ENCODE measurements at regions not wholly inside any gene's neighbourhood (a gene's known extent, or its start where the extent isn't known, plus 50 kb on each side); places are given as distances from the start of the nearest gene placed in this dataset.
"Not testable (repeated sequence)": the region's sequence is repeated elsewhere in the genome, so short reads cannot be mapped to it uniquely, and the experiment has no call there.

DNA sequence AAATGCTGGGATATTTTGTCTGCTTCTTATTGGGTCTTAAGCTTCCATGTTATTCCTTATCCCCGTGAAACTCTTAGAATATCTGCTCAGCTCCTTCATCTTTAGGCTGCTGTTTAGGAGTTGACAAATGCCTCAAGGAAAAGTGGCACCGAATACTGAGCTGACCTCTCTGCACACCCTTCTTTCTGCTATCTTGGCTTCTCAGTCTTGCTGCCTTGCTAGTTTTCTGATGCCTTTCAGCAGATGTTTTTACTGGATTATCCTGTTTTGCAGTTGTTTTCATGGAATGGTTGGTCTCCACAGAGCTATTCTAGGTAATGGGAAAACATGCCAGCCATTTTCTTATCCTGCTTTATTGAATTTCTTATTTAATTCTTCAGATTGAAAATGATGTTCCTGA lies 86.3 kb downstream of the GYPE start:
- H3K4me1 ChIP-seq, result no peaks in the 10 kb centered on the region
- no peak overlapping the region for H3K27ac ChIP-seq
- TF ChIP-seq, protein P1, sequence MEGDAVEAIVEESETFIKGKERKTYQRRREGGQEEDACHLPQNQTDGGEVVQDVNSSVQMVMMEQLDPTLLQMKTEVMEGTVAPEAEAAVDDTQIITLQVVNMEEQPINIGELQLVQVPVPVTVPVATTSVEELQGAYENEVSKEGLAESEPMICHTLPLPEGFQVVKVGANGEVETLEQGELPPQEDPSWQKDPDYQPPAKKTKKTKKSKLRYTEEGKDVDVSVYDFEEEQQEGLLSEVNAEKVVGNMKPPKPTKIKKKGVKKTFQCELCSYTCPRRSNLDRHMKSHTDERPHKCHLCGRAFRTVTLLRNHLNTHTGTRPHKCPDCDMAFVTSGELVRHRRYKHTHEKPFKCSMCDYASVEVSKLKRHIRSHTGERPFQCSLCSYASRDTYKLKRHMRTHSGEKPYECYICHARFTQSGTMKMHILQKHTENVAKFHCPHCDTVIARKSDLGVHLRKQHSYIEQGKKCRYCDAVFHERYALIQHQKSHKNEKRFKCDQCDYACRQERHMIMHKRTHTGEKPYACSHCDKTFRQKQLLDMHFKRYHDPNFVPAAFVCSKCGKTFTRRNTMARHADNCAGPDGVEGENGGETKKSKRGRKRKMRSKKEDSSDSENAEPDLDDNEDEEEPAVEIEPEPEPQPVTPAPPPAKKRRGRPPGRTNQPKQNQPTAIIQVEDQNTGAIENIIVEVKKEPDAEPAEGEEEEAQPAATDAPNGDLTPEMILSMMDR (IDR thresholded peaks at IDR 0.05 in 8 of 11, conservative IDR thresholded peaks at IDR 0.05 in 3 of 11), result no peak
- TF ChIP-seq POLR2AphosphoS5 (IDR thresholded peaks at IDR 0.05) (no peak), POLR2A (IDR thresholded peaks at IDR 0.05) (no peak)
- no peak for DNase-seq
- H3K9me3 ChIP-seq, result no peaks in the 10 kb centered on the region
- intact Hi-C loops (cut with DNase I; ENCODE audit: low total_unique reads), result no loop called here
- H3K4me3 ChIP-seq, result no peak overlapping the region
- no peaks in the 10 kb centered on the region for H3K36me3 ChIP-seq
- H3K27me3 ChIP-seq (replicated peaks in 1 of 7), result no peaks in the 10 kb centered on the region
- WGBS, 5 donors, result 85 to 96% (median 87%) methylated on average over 2 of the region's 2 CpGs

DNA sequence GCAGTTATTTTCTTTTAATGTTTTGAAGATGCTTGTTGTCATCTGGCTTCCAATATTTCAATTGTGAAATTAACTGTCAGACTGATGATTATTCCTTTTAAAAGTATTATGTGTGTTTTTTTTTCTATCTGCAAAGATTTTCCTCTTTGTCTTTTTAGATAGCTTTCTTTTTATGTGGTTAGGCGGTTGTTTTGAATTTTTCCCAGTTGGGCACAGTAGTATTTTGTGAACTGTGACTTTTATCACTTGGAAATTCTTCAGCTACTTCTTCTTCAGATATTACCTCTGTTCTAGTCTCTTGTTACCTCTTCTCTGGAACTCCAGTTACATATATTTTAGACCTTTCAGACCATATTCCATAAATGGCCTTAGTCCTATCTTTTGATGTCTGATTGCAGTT lies 87.5 kb downstream of the GYPE start:
- H3K4me3 ChIP-seq; DNase-seq; H3K27ac ChIP-seq; H3K9me3 ChIP-seq; intact Hi-C loops (cut with DNase I; ENCODE audit: low total_unique reads); H3K4me1 ChIP-seq; H3K36me3 ChIP-seq; H3K27me3 ChIP-seq (replicated peaks in 1 of 7): not testable (repeated sequence)
- WGBS, 5 donors, result 71 to 84% (median 79%) methylated on average over 1 of the region's 1 CpG

DNA sequence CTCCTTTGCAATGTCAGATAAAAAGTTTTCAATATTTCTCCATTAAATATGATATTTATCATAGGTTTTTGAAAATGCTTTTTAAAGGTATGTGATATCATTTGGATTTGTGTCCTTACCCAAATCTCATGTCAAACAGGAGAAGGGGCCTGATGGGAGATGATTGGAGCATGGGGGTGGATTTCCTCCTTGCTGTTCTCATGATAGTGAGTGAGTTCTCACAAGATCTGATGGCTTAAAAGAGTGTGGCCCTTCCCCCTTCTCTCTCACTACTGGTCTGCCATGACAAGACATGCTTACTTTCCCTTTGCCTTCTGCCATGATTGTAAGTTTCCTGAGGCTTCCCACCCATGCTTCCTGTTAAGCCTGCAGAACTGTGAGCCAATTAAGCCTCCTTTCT lies 90.0 kb downstream of the GYPE start:
- DNase-seq; H3K4me3 ChIP-seq; intact Hi-C loops (cut with DNase I; ENCODE audit: low total_unique reads); H3K36me3 ChIP-seq; H3K27me3 ChIP-seq (replicated peaks in 1 of 7); H3K27ac ChIP-seq; H3K9me3 ChIP-seq; H3K4me1 ChIP-seq: not testable (repeated sequence)

DNA sequence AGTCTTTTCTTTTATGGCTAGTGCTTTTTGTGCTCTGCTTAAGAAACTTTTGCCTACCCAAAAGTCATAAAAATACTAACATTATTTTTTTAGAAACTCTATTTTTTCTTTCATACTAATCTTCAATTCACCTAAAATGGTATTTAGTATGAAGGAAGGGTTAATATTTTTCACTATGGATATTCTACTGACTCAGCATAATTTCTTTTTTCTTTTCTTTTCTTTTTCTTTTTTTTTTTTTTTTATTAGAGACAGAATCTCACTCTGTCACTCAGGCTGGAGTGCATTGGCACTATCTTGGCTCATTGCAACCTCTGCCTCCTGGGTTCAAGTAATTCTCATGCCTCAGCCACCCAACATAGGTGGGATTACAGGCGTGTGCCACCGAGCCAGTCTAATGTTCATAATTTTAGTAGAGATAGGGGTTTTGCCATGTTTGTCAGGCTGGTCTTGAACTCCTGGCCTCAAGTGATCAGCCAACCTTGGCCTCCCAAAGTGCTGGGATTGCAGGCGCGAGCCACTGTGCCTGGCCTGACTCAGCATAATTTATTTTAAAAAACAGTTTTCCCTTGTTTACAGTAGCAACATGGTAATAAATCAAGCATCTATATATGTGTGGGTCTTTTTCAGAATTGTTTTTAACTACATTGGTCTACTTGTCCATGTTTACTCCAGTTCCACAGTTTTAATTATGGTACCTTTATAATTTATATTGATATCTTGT lies 91.8 kb downstream of the GYPE start:
- H3K27me3 ChIP-seq (replicated peaks in 1 of 7); H3K4me3 ChIP-seq; H3K4me1 ChIP-seq; intact Hi-C loops (cut with DNase I; ENCODE audit: low total_unique reads); H3K36me3 ChIP-seq; H3K27ac ChIP-seq; H3K9me3 ChIP-seq; DNase-seq: not testable (repeated sequence)
- 83 to 95% (median 90%) methylated on average over 4 of the region's 4 CpGs for WGBS, 5 donors

DNA sequence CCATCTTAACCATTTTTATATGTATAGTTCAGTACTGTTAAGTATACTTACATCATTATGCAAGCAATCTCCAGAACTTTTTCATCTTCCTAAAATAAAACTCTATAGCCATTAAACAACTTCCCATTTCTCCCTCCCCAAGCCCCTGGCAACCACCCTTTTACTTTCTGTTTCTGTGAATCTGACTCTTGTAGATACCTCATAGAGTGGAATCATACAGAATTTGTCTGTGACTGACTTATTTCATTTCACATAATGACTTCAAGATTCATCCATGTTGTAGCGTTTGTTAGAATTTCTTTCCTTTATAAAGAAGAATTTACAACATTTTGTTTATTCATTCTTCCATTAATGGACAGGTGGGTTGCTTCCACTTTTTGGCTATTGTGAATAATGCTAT lies 91.2 kb upstream of the FREM3 start:
- H3K27ac ChIP-seq; H3K4me1 ChIP-seq; H3K27me3 ChIP-seq (replicated peaks in 1 of 7); DNase-seq; H3K4me3 ChIP-seq; H3K9me3 ChIP-seq; H3K36me3 ChIP-seq; intact Hi-C loops (cut with DNase I; ENCODE audit: low total_unique reads): not testable (repeated sequence)
- WGBS, 5 donors, result 61 to 82% (median 81%) methylated on average over 1 of the region's 1 CpG

DNA sequence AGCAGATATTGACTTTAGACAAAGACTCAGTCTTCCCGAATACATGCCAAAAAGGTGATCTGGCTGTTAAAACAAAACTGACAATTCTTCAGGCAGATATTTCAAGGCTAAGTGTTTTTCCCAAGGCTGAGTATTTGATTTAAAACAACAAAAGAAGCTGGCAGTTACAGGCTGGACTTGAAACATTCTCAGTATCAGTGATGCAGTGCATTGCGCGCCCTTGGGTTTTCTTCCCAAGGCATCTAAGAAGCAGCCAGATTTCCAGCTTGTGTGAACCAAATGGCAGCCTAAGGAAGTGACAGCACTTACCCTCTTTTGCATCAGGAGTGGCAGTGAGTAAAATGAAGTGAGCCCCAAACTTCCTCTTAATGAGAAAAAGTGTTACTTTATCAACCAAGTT lies 90.0 kb upstream of the FREM3 start:
- H3K36me3 ChIP-seq; intact Hi-C loops (cut with DNase I; ENCODE audit: low total_unique reads); DNase-seq; H3K4me1 ChIP-seq; H3K27me3 ChIP-seq (replicated peaks in 1 of 7); H3K27ac ChIP-seq; H3K4me3 ChIP-seq; H3K9me3 ChIP-seq: not testable (repeated sequence)
- 76 to 87% (median 78%) methylated on average over 3 of the region's 3 CpGs for WGBS, 5 donors

DNA sequence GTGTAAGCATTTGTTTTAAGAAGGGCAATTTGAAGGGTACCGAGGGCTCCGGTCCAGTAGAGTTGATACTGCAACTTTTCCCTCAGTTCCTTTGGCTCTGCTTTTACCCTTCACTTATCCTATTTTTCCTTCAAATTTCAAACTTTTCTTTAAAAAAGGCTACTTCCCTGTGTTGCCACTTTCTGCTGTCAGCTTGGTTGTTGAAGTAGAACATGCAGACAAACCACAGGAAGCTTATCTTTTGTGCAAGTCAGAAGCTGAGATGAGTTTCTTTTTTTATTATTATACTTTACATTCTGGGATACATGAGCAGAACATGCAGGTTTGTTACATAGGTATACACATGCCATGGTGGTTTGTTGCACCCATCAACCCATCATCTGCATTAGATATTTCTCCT lies 89.1 kb upstream of the FREM3 start:
- H3K27ac ChIP-seq; H3K27me3 ChIP-seq (replicated peaks in 1 of 7); DNase-seq; H3K4me1 ChIP-seq; H3K36me3 ChIP-seq; intact Hi-C loops (cut with DNase I; ENCODE audit: low total_unique reads); H3K9me3 ChIP-seq; H3K4me3 ChIP-seq: not testable (repeated sequence)
- WGBS, 5 donors, result 36 to 66% (median 41%) methylated on average over 2 of the region's 2 CpGs
